HepG2 (cell line): ENCODE measurements at regions not wholly inside any gene's neighbourhood (a gene's known extent, or its start where the extent isn't known, plus 50 kb on each side); places are given as distances from the start of the nearest gene placed in this dataset.

Experiments
- ATAC-seq: fragments of 200-7000 bp; cut with Tn5 transposase; 3 replicates; pipeline ENCODE4 v1.9.1; 2020; ENCODE audit warnings: mild to moderate bottlenecking, moderate library complexity
- BruUV-seq: library from RNA; stranded (reverse); fragments of 400-500 nt; replicated peaks from 2 replicates; lab custom pipeline; 2021; lab: Mats Ljungman, UMichigan
- CTCF ChIA-PET: fragments of 300-600 bp; formaldehyde crosslinking; extraction: SDS; loops from one replicate; lab custom pipeline; 2021; ENCODE audit warnings: low total read pairs, inconsistent platforms, low intra/inter-chr PET ratio; lab: Yijun Ruan, JAX
- POLR2A ChIA-PET: fragments of 350-600 bp; sonication (Branson Sonifier 250); formaldehyde crosslinking; loops from one replicate; lab custom pipeline; 2020; ENCODE audit warnings: antibody characterized with exemption, inconsistent platforms; lab: Yijun Ruan, JAX
- DNase-seq: peaks from one replicate; pipeline ENCODE4 v3.0.0-alpha.2; 2015; ENCODE audit warnings: low spot score
- FAIRE-seq: peaks from 3 replicates; lab custom pipeline; 2011; peaks lifted over from hg19 to GRCh38; lab: Jason Lieb, UNC
- H2AFZ ChIP-seq: one replicate; pipeline ENCODE4 v1.6.1; 2011; ENCODE audit warnings: low read length, inconsistent platforms
- H3K27ac ChIP-seq: fragments of 300-600 bp; 3 replicates; pipeline ENCODE4 v1.8.0; 2011; ENCODE audit warnings: mixed run types, mild to moderate bottlenecking, mixed read lengths, low read length, inconsistent platforms; ENCODE audit not compliant: insufficient read depth; ENCODE audit errors: extremely low read length
- H3K27me3 ChIP-seq, 2 experiments: fragments of 200-600 bp in 1 of 2; 2 replicates in 1 of 2; 3 replicates in 1 of 2; pipeline versions ENCODE4 v1.6.0 to v1.8.0; 2011; ENCODE audit warnings: low read length in 2 of 2, mild to moderate bottlenecking in 2 of 2, moderate library complexity in 2 of 2, inconsistent platforms in 1 of 2; ENCODE audit not compliant: insufficient read depth in 2 of 2, control insufficient read depth in 1 of 2
- H3K36me3 ChIP-seq, 2 experiments: fragments of 200-600 bp in 1 of 2; replicated peaks in 1 of 2; 2 replicates in 1 of 2; 3 replicates in 1 of 2; pipeline versions ENCODE4 v1.5.1 to v1.8.0; 2011; ENCODE audit warnings: low read length in 2 of 2, inconsistent platforms in 1 of 2; ENCODE audit not compliant: insufficient read depth in 2 of 2, control insufficient read depth in 1 of 2
- H3K4me1 ChIP-seq: 2 replicates; pipeline ENCODE4 v1.5.1; 2012; ENCODE audit warnings: low read length, inconsistent platforms; ENCODE audit not compliant: insufficient read depth
- H3K4me2 ChIP-seq: 2 replicates; pipeline ENCODE4 v1.6.0; 2011; ENCODE audit warnings: low read depth, low read length, inconsistent platforms
- H3K4me3 ChIP-seq, 3 experiments: fragments of 200-600 bp in 1 of 3; sonication (generic), shearing (Covaris generic) in 1 of 3; replicated peaks in 1 of 3; 2 replicates each; pipeline ENCODE4 v1.5.1; 2011 to 2016; ENCODE audit warnings: low read length in 3 of 3, inconsistent platforms in 2 of 3, low read depth in 2 of 3, mild to moderate bottlenecking in 2 of 3, control low read depth in 1 of 3, mixed read lengths in 1 of 3; ENCODE audit not compliant: insufficient read depth in 1 of 3
- H3K79me2 ChIP-seq: one replicate; pipeline ENCODE4 v1.6.1; 2011; ENCODE audit warnings: low read length, inconsistent platforms; ENCODE audit not compliant: insufficient read depth
- H3K9ac ChIP-seq: 2 replicates; pipeline ENCODE4 v1.6.0; 2011; ENCODE audit warnings: mild to moderate bottlenecking, low read depth, low read length, inconsistent platforms; ENCODE audit not compliant: insufficient read depth
- H3K9me3 ChIP-seq: 2 replicates; pipeline ENCODE4 v1.5.1; 2012; ENCODE audit warnings: mild to moderate bottlenecking, low read length
- H4K20me1 ChIP-seq: 2 replicates; pipeline ENCODE4 v1.6.0; 2011; ENCODE audit warnings: inconsistent platforms, mild to moderate bottlenecking, low read length, moderate library complexity; ENCODE audit not compliant: insufficient read depth
- FOXK1 ChIP-seq: sonication (generic); formaldehyde crosslinking; IDR thresholded peaks from 2 replicates; pipeline ENCODE4 v1.4.0; 2020; ENCODE audit warnings: low read depth, missing genetic modification reagents, borderline replicate concordance
- HNF1A ChIP-seq, 2 experiments: sonication (generic) in 1 of 2; formaldehyde crosslinking in 1 of 2; IDR thresholded peaks; 2 replicates each; pipeline versions ENCODE4 v1.4.0 to v1.6.1; 2016 to 2020; ENCODE audit warnings: borderline replicate concordance in 1 of 2, low read depth in 1 of 2, mild to moderate bottlenecking in 1 of 2, missing genetic modification reagents in 1 of 2
- HOXA3 ChIP-seq: sonication (generic); formaldehyde crosslinking; IDR thresholded peaks from 2 replicates; pipeline ENCODE4 v1.5.0; 2020; ENCODE audit warnings: missing genetic modification reagents
- KAT2B ChIP-seq: fragments of 150-350 bp; IDR thresholded peaks from 2 replicates; pipeline ENCODE4 v1.6.1; 2014; ENCODE audit warnings: low read depth, low read length, borderline replicate concordance
- NFIB ChIP-seq: sonication (generic); formaldehyde crosslinking; IDR thresholded peaks from 2 replicates; pipeline ENCODE4 v1.9.0; 2021; ENCODE audit warnings: missing genetic modification reagents, mild to moderate bottlenecking, borderline replicate concordance
- NFYB ChIP-seq: sonication (generic); formaldehyde crosslinking; IDR thresholded peaks from 2 replicates; pipeline ENCODE4 v1.4.0; 2020; ENCODE audit warnings: missing genetic modification reagents
- NR2F2 ChIP-seq: IDR thresholded peaks from 2 replicates; pipeline ENCODE4 v1.6.1; 2012; ENCODE audit warnings: low read depth, inconsistent platforms, borderline replicate concordance
- PLRG1 ChIP-seq: fragments of 450-650 bp; conservative IDR thresholded peaks from 2 replicates; pipeline ENCODE4 v1.6.1; 2016
- ZNF138 ChIP-seq: sonication (generic); formaldehyde crosslinking; IDR thresholded peaks from 2 replicates; pipeline ENCODE4 v1.5.0; 2020; ENCODE audit warnings: mild to moderate bottlenecking, low read depth, missing genetic modification reagents
- ZNF33A ChIP-seq: sonication (generic); formaldehyde crosslinking; IDR thresholded peaks from 2 replicates; pipeline ENCODE4 v1.5.1; 2020; ENCODE audit warnings: missing genetic modification reagents, mild to moderate bottlenecking, moderate library complexity, borderline replicate concordance
- ZNF577 ChIP-seq: sonication (generic); formaldehyde crosslinking; IDR thresholded peaks from 2 replicates; pipeline ENCODE4 v1.4.0; 2020; ENCODE audit warnings: mild to moderate bottlenecking, low read depth, missing genetic modification reagents, borderline replicate concordance
- WGBS: methylation state at CpG from one replicate; pipeline ENCODE4 v1.1.6; 2017; ENCODE audit warnings: low lambda C conversion rate; 5-methylcytosine and 5-hydroxymethylcytosine counted together
- in situ Hi-C: cut with HindIII; loops from 2 replicates; pipeline ENCODE4 v1.10.0; 2017; ENCODE audit warnings: low pct_unique_long_range_greater_than_20kb; ENCODE audit not compliant: extremely low pct_ligation_motif_present
- intact Hi-C: fragments of 100-400 bp; cut with micrococcal nuclease; formaldehyde crosslinking; loops from one replicate; pipeline ENCODE4 v1.10.0; 2022; ENCODE audit not compliant: unreplicated experiment
- TF ChIP-seq, protein P1 (sequence below): sonication (generic); formaldehyde crosslinking; IDR thresholded peaks from 2 replicates; pipeline ENCODE4 v1.5.1; 2020; ENCODE audit warnings: missing genetic modification reagents, mild to moderate bottlenecking, borderline replicate concordance

DNA sequence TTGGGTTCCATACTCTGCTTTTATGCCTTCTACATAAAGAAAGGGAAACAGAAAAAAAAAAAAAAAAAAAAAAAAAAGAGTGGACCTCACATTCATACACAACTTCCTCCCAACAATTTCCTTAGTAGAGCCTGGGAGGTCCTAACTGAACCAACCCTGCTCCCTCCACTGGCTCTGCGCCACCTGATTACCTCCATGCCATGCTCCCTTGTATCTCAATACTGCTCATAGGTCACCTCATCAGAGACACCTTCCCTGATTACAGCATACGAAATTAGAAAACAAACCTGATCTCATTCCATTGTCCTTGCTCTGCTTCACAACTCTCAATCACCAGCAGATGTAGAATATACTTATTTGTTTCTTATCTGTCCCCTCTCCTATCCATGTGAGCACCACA lies 134.2 kb upstream of the EYA4 start:
- no peak overlapping the region for H3K4me2 ChIP-seq
- in situ Hi-C loops (no loop called here), intact Hi-C loops (no loop called here)
- ChIA-PET POLR2A (no interaction called here), CTCF (no interaction called here)
- H2AFZ ChIP-seq, result no peak overlapping the region
- 54% methylated on average over 2 of the region's 2 CpGs for WGBS
- no TSS peak for BruUV-seq
- H3K4me3 ChIP-seq, result no peak overlapping the region
- TF ChIP-seq NR2F2 (no peak), FOXK1 (CRISPR knock-in tag) (no peak), ZNF577 (CRISPR knock-in tag) (no peak), NFIB (CRISPR knock-in tag) (no peak)
- H3K27me3 ChIP-seq, result no peaks in the 10 kb centered on the region; a peak in 1 of 5 replicates
- H3K27ac ChIP-seq, result no peak overlapping the region
- ATAC-seq, result no peak
- no peaks in the 10 kb centered on the region for H3K9me3 ChIP-seq
- no peaks in the 10 kb centered on the region for H3K79me2 ChIP-seq
- no peak for DNase-seq
- H3K9ac ChIP-seq, result no peak overlapping the region
- FAIRE-seq, result no peak
- no peaks in the 10 kb centered on the region for H3K36me3 ChIP-seq
- H3K4me1 ChIP-seq, result no peaks in the 10 kb centered on the region
- H4K20me1 ChIP-seq, result no peaks in the 10 kb centered on the region

- H4K20me1 ChIP-seq, result no peaks in the 10 kb centered on the region
- ChIA-PET CTCF (no interaction called here), POLR2A (no interaction called here)
- no peak overlapping the region for H3K4me2 ChIP-seq
- DNase-seq (no peak), FAIRE-seq (no peak), ATAC-seq (no peak)
- H3K36me3 ChIP-seq, result no peaks in the 10 kb centered on the region
- H3K79me2 ChIP-seq, result no peaks in the 10 kb centered on the region
- no peak overlapping the region for H3K9ac ChIP-seq
- no TSS peak for BruUV-seq
- H3K4me1 ChIP-seq, result no peaks in the 10 kb centered on the region
- no peaks in the 10 kb centered on the region for H3K9me3 ChIP-seq
- intact Hi-C loops (no loop called here), in situ Hi-C loops (no loop called here)
- H3K27ac ChIP-seq, result no peak overlapping the region
- WGBS, result under 1% methylated on average over 2 of the region's 2 CpGs
- H3K4me3 ChIP-seq, result no peak overlapping the region
- no peaks in the 10 kb centered on the region; a peak in 1 of 5 replicates for H3K27me3 ChIP-seq
- H2AFZ ChIP-seq, result no peak overlapping the region
- TF ChIP-seq NFYB, result no peak
- TF ChIP-seq ZNF33A, result no peak
- no peak for TF ChIP-seq KAT2B
- no peak for TF ChIP-seq HNF1A (IDR thresholded peaks at IDR 0.05; ENCODE audit: low read depth)
- no peak for TF ChIP-seq HNF1A (CRISPR knock-in tag; IDR thresholded peaks at IDR 0.05; ENCODE audit: borderline replicate concordance)
- no peak for TF ChIP-seq ZNF138 (CRISPR knock-in tag)
- TF ChIP-seq PLRG1, result no peak
- no peak for TF ChIP-seq HOXA3 (CRISPR knock-in tag)
- TF ChIP-seq, protein P1, sequence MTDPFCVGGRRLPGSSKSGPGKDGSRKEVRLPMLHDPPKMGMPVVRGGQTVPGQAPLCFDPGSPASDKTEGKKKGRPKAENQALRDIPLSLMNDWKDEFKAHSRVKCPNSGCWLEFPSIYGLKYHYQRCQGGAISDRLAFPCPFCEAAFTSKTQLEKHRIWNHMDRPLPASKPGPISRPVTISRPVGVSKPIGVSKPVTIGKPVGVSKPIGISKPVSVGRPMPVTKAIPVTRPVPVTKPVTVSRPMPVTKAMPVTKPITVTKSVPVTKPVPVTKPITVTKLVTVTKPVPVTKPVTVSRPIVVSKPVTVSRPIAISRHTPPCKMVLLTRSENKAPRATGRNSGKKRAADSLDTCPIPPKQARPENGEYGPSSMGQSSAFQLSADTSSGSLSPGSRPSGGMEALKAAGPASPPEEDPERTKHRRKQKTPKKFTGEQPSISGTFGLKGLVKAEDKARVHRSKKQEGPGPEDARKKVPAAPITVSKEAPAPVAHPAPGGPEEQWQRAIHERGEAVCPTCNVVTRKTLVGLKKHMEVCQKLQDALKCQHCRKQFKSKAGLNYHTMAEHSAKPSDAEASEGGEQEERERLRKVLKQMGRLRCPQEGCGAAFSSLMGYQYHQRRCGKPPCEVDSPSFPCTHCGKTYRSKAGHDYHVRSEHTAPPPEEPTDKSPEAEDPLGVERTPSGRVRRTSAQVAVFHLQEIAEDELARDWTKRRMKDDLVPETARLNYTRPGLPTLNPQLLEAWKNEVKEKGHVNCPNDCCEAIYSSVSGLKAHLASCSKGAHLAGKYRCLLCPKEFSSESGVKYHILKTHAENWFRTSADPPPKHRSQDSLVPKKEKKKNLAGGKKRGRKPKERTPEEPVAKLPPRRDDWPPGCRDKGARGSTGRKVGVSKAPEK (CRISPR knock-in tag), result no peak
Measured at GRCh38 chr6:133108419-133108818, 132.7 kb upstream of the EYA4 start.
